GM23338 (cell line): ENCODE measurements at regions not wholly inside any gene's neighbourhood (a gene's known extent, or its start where the extent isn't known, plus 50 kb on each side); places are given as distances from the start of the nearest gene placed in this dataset.

Source experiments
- CREB1 ChIP-seq: fragments of 250-450 bp; sonication (Bioruptor Pico); IDR thresholded peaks from 2 replicates; pipeline ENCODE4 v1.5.0; 2020; ENCODE audit warnings: low read depth, mild to moderate bottlenecking, moderate library complexity
- EZH2 ChIP-seq: fragments of 200-600 bp; sonication (generic); IDR thresholded peaks from one replicate; pipeline ENCODE4 v1.8.0; 2017; ENCODE audit warnings: antibody characterized with exemption, mild to moderate bottlenecking, low read depth; ENCODE audit not compliant: unreplicated experiment
- EZH2phosphoT487 ChIP-seq: fragments of 200-600 bp; sonication (generic); IDR thresholded peaks from one replicate; pipeline ENCODE4 v1.8.1; 2018; ENCODE audit warnings: antibody characterized with exemption; ENCODE audit not compliant: unreplicated experiment
- JUNB ChIP-seq: IDR thresholded peaks from one replicate; pipeline ENCODE4 v1.6.1; 2016; ENCODE audit warnings: antibody characterized with exemption; ENCODE audit not compliant: unreplicated experiment
- NANOG ChIP-seq: IDR thresholded peaks from 2 replicates; pipeline ENCODE4 v1.6.1; 2016; ENCODE audit warnings: antibody characterized with exemption, borderline replicate concordance
- POLR2AphosphoS5 ChIP-seq: IDR thresholded peaks from 2 replicates; pipeline ENCODE4 v1.6.1; 2016; ENCODE audit warnings: antibody characterized with exemption, low read depth
- STAT1 ChIP-seq: IDR thresholded peaks from one replicate; pipeline ENCODE4 v1.6.1; 2016; ENCODE audit warnings: antibody characterized with exemption; ENCODE audit not compliant: unreplicated experiment
- ZNF114 ChIP-seq: fragments of 250-450 bp; sonication (Bioruptor Pico); IDR thresholded peaks from 2 replicates; pipeline ENCODE4 v1.5.0; 2020; ENCODE audit warnings: mild to moderate bottlenecking, moderate library complexity
- TF ChIP-seq, protein P1 (sequence below), 2 experiments: fragments of 200-600 bp in 1 of 2; sonication (generic) in 1 of 2; conservative IDR thresholded peaks; 2 replicates each; pipeline versions ENCODE4 v1.5.1 to v1.6.1; 2016 to 2017; ENCODE audit warnings: antibody characterized with exemption in 2 of 2, low read depth in 2 of 2, mild to moderate bottlenecking in 2 of 2, moderate library complexity in 1 of 2
- TF ChIP-seq, protein P2 (sequence below): IDR thresholded peaks from 2 replicates; pipeline ENCODE4 v1.6.1; 2016; ENCODE audit warnings: antibody characterized with exemption
- TF ChIP-seq, protein P3 (sequence below): IDR thresholded peaks from one replicate; pipeline ENCODE4 v1.6.1; 2018; ENCODE audit warnings: antibody characterized with exemption; ENCODE audit not compliant: unreplicated experiment

GRCh38 chr7:22651036-22651435, 76.0 kb upstream of the IL6 start:
- no peak for TF ChIP-seq NANOG
- TF ChIP-seq, protein P1, sequence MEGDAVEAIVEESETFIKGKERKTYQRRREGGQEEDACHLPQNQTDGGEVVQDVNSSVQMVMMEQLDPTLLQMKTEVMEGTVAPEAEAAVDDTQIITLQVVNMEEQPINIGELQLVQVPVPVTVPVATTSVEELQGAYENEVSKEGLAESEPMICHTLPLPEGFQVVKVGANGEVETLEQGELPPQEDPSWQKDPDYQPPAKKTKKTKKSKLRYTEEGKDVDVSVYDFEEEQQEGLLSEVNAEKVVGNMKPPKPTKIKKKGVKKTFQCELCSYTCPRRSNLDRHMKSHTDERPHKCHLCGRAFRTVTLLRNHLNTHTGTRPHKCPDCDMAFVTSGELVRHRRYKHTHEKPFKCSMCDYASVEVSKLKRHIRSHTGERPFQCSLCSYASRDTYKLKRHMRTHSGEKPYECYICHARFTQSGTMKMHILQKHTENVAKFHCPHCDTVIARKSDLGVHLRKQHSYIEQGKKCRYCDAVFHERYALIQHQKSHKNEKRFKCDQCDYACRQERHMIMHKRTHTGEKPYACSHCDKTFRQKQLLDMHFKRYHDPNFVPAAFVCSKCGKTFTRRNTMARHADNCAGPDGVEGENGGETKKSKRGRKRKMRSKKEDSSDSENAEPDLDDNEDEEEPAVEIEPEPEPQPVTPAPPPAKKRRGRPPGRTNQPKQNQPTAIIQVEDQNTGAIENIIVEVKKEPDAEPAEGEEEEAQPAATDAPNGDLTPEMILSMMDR (conservative IDR thresholded peaks at IDR 0.05; ENCODE audit: low read depth in 2 of 2): no peak
- TF ChIP-seq, protein P2, sequence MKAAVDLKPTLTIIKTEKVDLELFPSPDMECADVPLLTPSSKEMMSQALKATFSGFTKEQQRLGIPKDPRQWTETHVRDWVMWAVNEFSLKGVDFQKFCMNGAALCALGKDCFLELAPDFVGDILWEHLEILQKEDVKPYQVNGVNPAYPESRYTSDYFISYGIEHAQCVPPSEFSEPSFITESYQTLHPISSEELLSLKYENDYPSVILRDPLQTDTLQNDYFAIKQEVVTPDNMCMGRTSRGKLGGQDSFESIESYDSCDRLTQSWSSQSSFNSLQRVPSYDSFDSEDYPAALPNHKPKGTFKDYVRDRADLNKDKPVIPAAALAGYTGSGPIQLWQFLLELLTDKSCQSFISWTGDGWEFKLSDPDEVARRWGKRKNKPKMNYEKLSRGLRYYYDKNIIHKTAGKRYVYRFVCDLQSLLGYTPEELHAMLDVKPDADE: no peak
- TF ChIP-seq JUNB: no peak
- TF ChIP-seq STAT1: no peak
- TF ChIP-seq CREB1 (CRISPR knock-in tag): no peak
- no peak for TF ChIP-seq EZH2
- TF ChIP-seq, protein P3, sequence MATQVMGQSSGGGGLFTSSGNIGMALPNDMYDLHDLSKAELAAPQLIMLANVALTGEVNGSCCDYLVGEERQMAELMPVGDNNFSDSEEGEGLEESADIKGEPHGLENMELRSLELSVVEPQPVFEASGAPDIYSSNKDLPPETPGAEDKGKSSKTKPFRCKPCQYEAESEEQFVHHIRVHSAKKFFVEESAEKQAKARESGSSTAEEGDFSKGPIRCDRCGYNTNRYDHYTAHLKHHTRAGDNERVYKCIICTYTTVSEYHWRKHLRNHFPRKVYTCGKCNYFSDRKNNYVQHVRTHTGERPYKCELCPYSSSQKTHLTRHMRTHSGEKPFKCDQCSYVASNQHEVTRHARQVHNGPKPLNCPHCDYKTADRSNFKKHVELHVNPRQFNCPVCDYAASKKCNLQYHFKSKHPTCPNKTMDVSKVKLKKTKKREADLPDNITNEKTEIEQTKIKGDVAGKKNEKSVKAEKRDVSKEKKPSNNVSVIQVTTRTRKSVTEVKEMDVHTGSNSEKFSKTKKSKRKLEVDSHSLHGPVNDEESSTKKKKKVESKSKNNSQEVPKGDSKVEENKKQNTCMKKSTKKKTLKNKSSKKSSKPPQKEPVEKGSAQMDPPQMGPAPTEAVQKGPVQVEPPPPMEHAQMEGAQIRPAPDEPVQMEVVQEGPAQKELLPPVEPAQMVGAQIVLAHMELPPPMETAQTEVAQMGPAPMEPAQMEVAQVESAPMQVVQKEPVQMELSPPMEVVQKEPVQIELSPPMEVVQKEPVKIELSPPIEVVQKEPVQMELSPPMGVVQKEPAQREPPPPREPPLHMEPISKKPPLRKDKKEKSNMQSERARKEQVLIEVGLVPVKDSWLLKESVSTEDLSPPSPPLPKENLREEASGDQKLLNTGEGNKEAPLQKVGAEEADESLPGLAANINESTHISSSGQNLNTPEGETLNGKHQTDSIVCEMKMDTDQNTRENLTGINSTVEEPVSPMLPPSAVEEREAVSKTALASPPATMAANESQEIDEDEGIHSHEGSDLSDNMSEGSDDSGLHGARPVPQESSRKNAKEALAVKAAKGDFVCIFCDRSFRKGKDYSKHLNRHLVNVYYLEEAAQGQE: no peak
- no peak for TF ChIP-seq POLR2AphosphoS5
- no peak for TF ChIP-seq EZH2phosphoT487
- no peak for TF ChIP-seq ZNF114
